BJ (cell line): ENCODE measurements at regions not wholly inside any gene's neighbourhood (a gene's known extent, or its start where the extent isn't known, plus 50 kb on each side); places are given as distances from the start of the nearest gene placed in this dataset.

Experiments
- CTCF ChIA-PET: fragments of 350-600 bp; formaldehyde crosslinking; extraction: SDS; loops from one replicate; lab custom pipeline; 2021; ENCODE audit warnings: antibody characterized with exemption, inconsistent platforms; lab: Yijun Ruan, JAX
- POLR2A ChIA-PET: fragments of 300-600 bp; sonication (Branson Sonifier 250); formaldehyde crosslinking; extraction: SDS; loops from one replicate; lab custom pipeline; 2021; ENCODE audit warnings: antibody characterized with exemption; lab: Charles Lee
- DNase-seq: peaks from one replicate; pipeline ENCODE4 v3.0.0-alpha.2; 2011; ENCODE audit warnings: low read depth
- H3K27me3 ChIP-seq: 2 replicates; pipeline ENCODE4 v1.6.0; 2011; ENCODE audit warnings: low read length; ENCODE audit not compliant: control insufficient read depth, insufficient read depth
- H3K36me3 ChIP-seq: 2 replicates; pipeline ENCODE4 v1.5.1; 2011; ENCODE audit warnings: low read length; ENCODE audit not compliant: control insufficient read depth, insufficient read depth
- H3K4me3 ChIP-seq: 2 replicates; pipeline ENCODE4 v1.5.1; 2011; ENCODE audit warnings: low read depth, mild to moderate bottlenecking, control low read depth, low read length
- CTCF ChIP-seq: IDR thresholded peaks from 2 replicates; pipeline ENCODE4 v1.5.1; 2011; ENCODE audit warnings: low read depth, mild to moderate bottlenecking, control low read depth, inconsistent platforms, low read length, moderate library complexity; ENCODE audit not compliant: insufficient read depth

DNA sequence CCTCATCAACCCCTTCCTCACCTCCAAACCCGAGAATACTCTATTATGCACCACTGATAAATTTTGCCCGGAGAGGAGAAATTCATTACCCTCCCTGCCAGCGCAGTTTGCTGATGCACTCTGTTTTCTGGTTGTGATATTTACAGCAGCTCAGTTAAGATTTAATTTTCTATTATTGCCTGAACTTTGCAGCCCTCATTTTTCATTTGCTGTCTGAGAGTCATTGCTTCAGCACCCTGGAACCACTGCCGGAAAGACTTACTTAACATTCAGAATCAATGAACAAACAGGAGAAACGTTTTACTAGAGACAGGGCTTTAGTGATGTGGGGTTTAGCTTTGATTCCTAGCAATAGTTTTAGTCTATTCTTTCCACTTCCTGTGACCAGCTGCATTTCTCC, 56.7 kb upstream of the MAMDC2 start:
- Histone ChIP-seq H3K36me3 (no peaks in the 10 kb centered on the region), H3K27me3 (no peaks in the 10 kb centered on the region), H3K4me3 (no peak overlapping the region)
- ChIA-PET POLR2A (interaction anchor here (0.6 kb wide), 1 partner anchor 41 kb away, joined by 3 read pairs; no protein-coding TSS in a partner anchor), CTCF (interaction anchor here (1.0 kb wide), 1 partner anchor 15 kb away, joined by 4 read pairs; no protein-coding TSS in a partner anchor)
- no peak for TF ChIP-seq CTCF
- DNase-seq, result no peak

GRCh38 chr9:69987457-69987856, 56.2 kb upstream of the MAMDC2 start:
- ChIA-PET POLR2A (no interaction called here), CTCF (interaction anchor here (1.0 kb wide), 1 partner anchor 15 kb away, joined by 4 read pairs; no protein-coding TSS in a partner anchor)
- H3K36me3 ChIP-seq, result no peaks in the 10 kb centered on the region
- no peak for TF ChIP-seq CTCF
- H3K27me3 ChIP-seq, result no peaks in the 10 kb centered on the region
- H3K4me3 ChIP-seq, result no peak overlapping the region
- no peak for DNase-seq

DNA sequence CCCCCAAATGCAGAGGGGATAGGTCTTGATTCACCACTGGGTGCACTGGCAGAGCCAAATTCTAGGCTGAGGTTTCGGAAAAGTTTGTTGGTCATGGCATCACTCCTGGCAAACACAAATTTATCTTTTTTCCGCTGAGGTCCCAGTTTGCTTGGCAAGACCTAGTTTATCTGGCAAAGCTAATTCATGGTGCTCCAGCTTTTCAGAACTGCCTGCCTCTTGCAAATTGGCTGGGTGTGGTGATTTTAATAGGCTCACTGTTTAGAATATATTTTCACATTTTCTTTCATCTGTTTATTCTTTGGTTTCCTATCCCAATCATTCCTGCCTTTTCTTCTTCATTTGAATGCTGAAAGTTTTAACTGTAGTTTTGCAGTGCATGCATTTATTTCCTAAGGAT, 50.5 kb upstream of the MAMDC2 start:
- ChIA-PET POLR2A (no interaction called here), CTCF (interaction anchor here (0.5 to 1.1 kb wide), 3 partner anchors 12 to 118 kb away, joined by 3 to 4 read pairs (median 4); no protein-coding TSS in a partner anchor)
- no peak for TF ChIP-seq CTCF
- Histone ChIP-seq H3K27me3 (no peaks in the 10 kb centered on the region), H3K4me3 (no peak overlapping the region), H3K36me3 (no peaks in the 10 kb centered on the region)
- DNase-seq, result no peak
